K562 (cell line): ENCODE measurements at regions not wholly inside any gene's neighbourhood (a gene's known extent, or its start where the extent isn't known, plus 50 kb on each side); places are given as distances from the start of the nearest gene placed in this dataset.

ENCODE experiments used
- ATAC-seq: fragments of 200-7000 bp; cut with Tn5 transposase; 3 replicates; pipeline ENCODE4 v1.9.1; 2020; ENCODE audit warnings: moderate library complexity
- BruUV-seq: library from RNA; stranded (reverse); fragments of 400-500 nt; replicated peaks from 2 replicates; lab custom pipeline; 2021; lab: Mats Ljungman, UMichigan
- CTCF ChIA-PET: fragments of 300-600 bp; formaldehyde crosslinking; extraction: SDS; loops from one replicate; lab custom pipeline; 2021; ENCODE audit warnings: low intra/inter-chr PET ratio; lab: Yijun Ruan, JAX
- POLR2A ChIA-PET: fragments of 300-600, 350-650 bp; sonication (Branson Sonifier 250); formaldehyde crosslinking; extraction: SDS; loops from one replicate; lab custom pipeline; 2021; ENCODE audit warnings: antibody characterized with exemption, inconsistent platforms; lab: Yijun Ruan, JAX
- DNase-seq, 4 experiments: peaks; one replicate each; pipeline versions ENCODE4 v3.0.0 to v3.0.0-alpha.2; 2011 to 2018; ENCODE audit warnings: low spot score in 3 of 4, mixed read lengths in 3 of 4; ENCODE audit errors: extremely low read depth in 1 of 4
- FAIRE-seq: peaks from 2 replicates; lab custom pipeline; 2011; peaks lifted over from hg19 to GRCh38; lab: Jason Lieb, UNC
- H2AFZ ChIP-seq: 2 replicates; pipeline ENCODE4 v1.6.0; 2011; ENCODE audit warnings: low read depth, low read length, control low read depth, inconsistent platforms
- H3K27ac ChIP-seq: fragments of 200-600 bp; 3 replicates; pipeline ENCODE4 v1.8.0; 2011; ENCODE audit warnings: low read depth, mild to moderate bottlenecking, control low read depth, inconsistent platforms, low read length, moderate library complexity, mixed read lengths; ENCODE audit errors: extremely low read depth
- H3K27me3 ChIP-seq, 2 experiments: fragments of 300-600 bp in 1 of 2; 2 replicates in 1 of 2; 3 replicates in 1 of 2; pipeline versions ENCODE4 v1.6.0 to v1.8.0; 2011; ENCODE audit warnings: inconsistent platforms in 2 of 2, low read length in 2 of 2, mild to moderate bottlenecking in 1 of 2, mixed read lengths in 1 of 2, moderate library complexity in 1 of 2; ENCODE audit not compliant: control insufficient read depth in 2 of 2, insufficient read depth in 2 of 2
- H3K36me3 ChIP-seq: fragments of 300-600 bp; 3 replicates; pipeline ENCODE4 v1.8.0; 2011; ENCODE audit warnings: mild to moderate bottlenecking, low read length, inconsistent platforms; ENCODE audit not compliant: control insufficient read depth, insufficient read depth
- H3K4me1 ChIP-seq, 2 experiments: fragments of 200-600 bp in 1 of 2; replicated peaks in 1 of 2; 2 replicates in 1 of 2; 3 replicates in 1 of 2; pipeline versions ENCODE4 v1.5.1 to v1.8.0; 2011; ENCODE audit warnings: inconsistent platforms in 2 of 2, low read length in 2 of 2, mild to moderate bottlenecking in 1 of 2, mixed read lengths in 1 of 2, moderate library complexity in 1 of 2; ENCODE audit not compliant: control insufficient read depth in 2 of 2, insufficient read depth in 2 of 2
- H3K4me2 ChIP-seq: 2 replicates; pipeline ENCODE4 v1.6.1; 2011; ENCODE audit warnings: low read length, control low read depth, inconsistent platforms, mixed read lengths; ENCODE audit not compliant: insufficient read depth
- H3K4me3 ChIP-seq: fragments of 200-600 bp; sonication (generic), shearing (Covaris generic); 2 replicates; pipeline ENCODE4 v1.5.1; 2016; ENCODE audit warnings: control low read depth, inconsistent platforms
- H3K79me2 ChIP-seq: fragments of 200-600 bp; 3 replicates; pipeline ENCODE4 v1.8.0; 2011; ENCODE audit warnings: low read length, inconsistent platforms; ENCODE audit not compliant: control insufficient read depth, insufficient read depth
- H3K9ac ChIP-seq, 2 experiments: 2 replicates each; pipeline versions ENCODE4 v1.6.0 to v1.6.1; 2011; ENCODE audit warnings: low read depth in 2 of 2, low read length in 2 of 2, control low read depth in 1 of 2, inconsistent platforms in 1 of 2, mild to moderate bottlenecking in 1 of 2, mixed read lengths in 1 of 2; ENCODE audit not compliant: insufficient read depth in 1 of 2
- H3K9me1 ChIP-seq: one replicate; pipeline ENCODE4 v1.6.0; 2011; ENCODE audit warnings: inconsistent platforms, mild to moderate bottlenecking, low read length, moderate library complexity; ENCODE audit not compliant: control insufficient read depth, insufficient read depth
- H3K9me3 ChIP-seq: replicated peaks from 2 replicates; pipeline ENCODE4 v1.5.1; 2011; ENCODE audit warnings: low read depth, low read length, inconsistent platforms; ENCODE audit not compliant: control insufficient read depth, insufficient read depth
- H4K20me1 ChIP-seq: replicated peaks from 2 replicates; pipeline ENCODE4 v1.6.1; 2011; ENCODE audit warnings: low read length, inconsistent platforms, mixed read lengths; ENCODE audit not compliant: control insufficient read depth, insufficient read depth
- ADNP ChIP-seq: fragments of 200-800 bp; sonication (Bioruptor generic); IDR thresholded peaks from 2 replicates; pipeline ENCODE4 v1.6.1; 2016; ENCODE audit warnings: missing genetic modification characterization, missing compliant biosample characterization
- CHD4 ChIP-seq: fragments of 200-600 bp; sonication (generic); IDR thresholded peaks from 3 replicates; pipeline ENCODE4 v1.6.1; 2012; ENCODE audit warnings: low read depth, mild to moderate bottlenecking, mixed read lengths, low read length, inconsistent platforms; ENCODE audit not compliant: insufficient read depth, insufficient replicate concordance, poor library complexity, severe bottlenecking
- HEY1 ChIP-seq: fragments of 250-450 bp; sonication (Bioruptor Pico); IDR thresholded peaks from 2 replicates; pipeline ENCODE4 v1.5.0; 2020; ENCODE audit warnings: mild to moderate bottlenecking, moderate library complexity, borderline replicate concordance
- PTRF ChIP-seq: fragments of 450-650 bp; IDR thresholded peaks from 2 replicates; pipeline ENCODE4 v1.6.1; 2016; ENCODE audit warnings: mild to moderate bottlenecking, missing genetic modification characterization, missing compliant biosample characterization
- SIRT6 ChIP-seq: IDR thresholded peaks from one replicate; pipeline ENCODE4 v1.6.1; 2012; ENCODE audit warnings: low read depth, mild to moderate bottlenecking, control low read depth, inconsistent platforms, low read length, moderate library complexity
- SMAD2 ChIP-seq: fragments of 150-350 bp; IDR thresholded peaks from 2 replicates; pipeline ENCODE4 v1.6.1; 2014; ENCODE audit warnings: low read depth, mild to moderate bottlenecking, low read length
- SREBF1 ChIP-seq: fragments of 150-350 bp; IDR thresholded peaks from 2 replicates; pipeline ENCODE4 v1.6.1; 2014; ENCODE audit warnings: antibody characterized with exemption, low read depth, low read length, borderline replicate concordance
- WGBS: fragments of 100-300 bp; shearing (Covaris generic); methylation state at CpG from one replicate; pipeline ENCODE4 v1.1.6; 2016; ENCODE audit warnings: low coverage, mixed read lengths; ENCODE audit not compliant: insufficient coverage; ENCODE audit errors: missing lambda C conversion rate; 5-methylcytosine and 5-hydroxymethylcytosine counted together
- in situ Hi-C: fragments of 300-500 bp; cut with MboI; formaldehyde crosslinking; loops from 4 replicates; pipeline ENCODE4 v1.15.0; 2018; ENCODE audit warnings: inconsistent platforms, mixed read lengths
- intact Hi-C: fragments of 100-400 bp; cut with micrococcal nuclease; formaldehyde crosslinking; loops from 2 replicates; pipeline ENCODE4 v1.14.2; 2022
- TF ChIP-seq, protein P1 (sequence below): fragments of 250-450 bp; sonication (Bioruptor Pico); IDR thresholded peaks from 2 replicates; pipeline ENCODE4 v1.5.0; 2021; ENCODE audit warnings: mild to moderate bottlenecking, borderline replicate concordance

DNA sequence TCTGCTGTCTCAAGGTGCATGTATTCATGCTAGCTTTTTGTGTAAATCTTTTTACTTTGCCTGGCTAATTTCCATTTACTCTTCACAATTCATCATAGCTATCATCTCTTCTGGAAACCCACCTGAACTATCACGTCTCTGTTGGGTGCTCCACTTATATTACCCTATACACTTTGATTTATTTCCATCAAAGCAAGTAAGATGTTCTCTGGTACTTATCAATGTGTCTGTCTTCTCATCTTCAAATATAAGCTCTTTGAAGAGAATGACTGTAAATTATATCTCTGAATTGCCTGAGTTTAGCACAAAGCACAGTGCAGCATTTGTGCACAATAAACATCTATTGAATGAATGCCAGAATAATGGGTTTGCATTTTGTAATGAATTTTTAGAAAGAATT lies 1129.7 kb downstream of the LRFN5 start:
- FAIRE-seq (no peak), DNase-seq (no peak), ATAC-seq (no peak)
- WGBS: 0% methylated on average over 1 of the region's 1 CpG
- ChIA-PET POLR2A (no interaction called here), CTCF (no interaction called here)
- Histone ChIP-seq H3K36me3 (no peaks in the 10 kb centered on the region), H3K9me1 (no peaks in the 10 kb centered on the region), H3K27ac (no peak overlapping the region), H3K4me2 (no peak overlapping the region), H4K20me1 (no peaks in the 10 kb centered on the region), H3K27me3 (no peaks in the 10 kb centered on the region), H3K9ac (no peak overlapping the region), H3K4me1 (no peaks in the 10 kb centered on the region), H2AFZ (no peak overlapping the region), H3K9me3 (no peaks in the 10 kb centered on the region), H3K79me2 (no peaks in the 10 kb centered on the region), H3K4me3 (no peak overlapping the region)
- in situ Hi-C loops: no loop called here
- TF ChIP-seq, protein P1, sequence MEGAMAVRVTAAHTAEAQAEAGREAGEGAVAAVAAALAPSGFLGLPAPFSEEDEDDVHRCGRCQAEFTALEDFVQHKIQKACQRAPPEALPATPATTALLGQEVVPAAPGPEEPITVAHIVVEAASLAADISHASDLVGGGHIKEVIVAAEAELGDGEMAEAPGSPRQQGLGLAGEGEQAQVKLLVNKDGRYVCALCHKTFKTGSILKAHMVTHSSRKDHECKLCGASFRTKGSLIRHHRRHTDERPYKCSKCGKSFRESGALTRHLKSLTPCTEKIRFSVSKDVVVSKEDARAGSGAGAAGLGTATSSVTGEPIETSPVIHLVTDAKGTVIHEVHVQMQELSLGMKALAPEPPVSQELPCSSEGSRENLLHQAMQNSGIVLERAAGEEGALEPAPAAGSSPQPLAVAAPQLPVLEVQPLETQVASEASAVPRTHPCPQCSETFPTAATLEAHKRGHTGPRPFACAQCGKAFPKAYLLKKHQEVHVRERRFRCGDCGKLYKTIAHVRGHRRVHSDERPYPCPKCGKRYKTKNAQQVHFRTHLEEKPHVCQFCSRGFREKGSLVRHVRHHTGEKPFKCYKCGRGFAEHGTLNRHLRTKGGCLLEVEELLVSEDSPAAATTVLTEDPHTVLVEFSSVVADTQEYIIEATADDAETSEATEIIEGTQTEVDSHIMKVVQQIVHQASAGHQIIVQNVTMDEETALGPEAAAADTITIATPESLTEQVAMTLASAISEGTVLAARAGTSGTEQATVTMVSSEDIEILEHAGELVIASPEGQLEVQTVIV: no peak
- no TSS peak for BruUV-seq
- intact Hi-C loops: no loop called here

- ATAC-seq (no peak), FAIRE-seq (no peak)
Measured at GRCh38 chr14:42734041-42734440, 1127.4 kb downstream of the LRFN5 start.

More at GRCh38 chr14:42734041-42734440, 1127.4 kb downstream of the LRFN5 start:
- intact Hi-C loops (no loop called here), in situ Hi-C loops (no loop called here)
- Histone ChIP-seq H4K20me1 (no peaks in the 10 kb centered on the region), H3K4me3 (no peak overlapping the region), H3K4me2 (no peak overlapping the region), H3K9me1 (no peaks in the 10 kb centered on the region), H2AFZ (no peak overlapping the region), H3K36me3 (no peaks in the 10 kb centered on the region), H3K9me3 (no peaks in the 10 kb centered on the region), H3K9ac (no peak overlapping the region), H3K27me3 (no peaks in the 10 kb centered on the region), H3K79me2 (no peaks in the 10 kb centered on the region), H3K4me1 (no peaks in the 10 kb centered on the region), H3K27ac (no peak overlapping the region)
- no peak for DNase-seq
- CTCF ChIA-PET: no interaction called here
- TF ChIP-seq SREBF1: no peak
- TF ChIP-seq SMAD2: no peak
- TF ChIP-seq PTRF: no peak
- no peak for TF ChIP-seq SIRT6
- no peak for TF ChIP-seq HEY1 (CRISPR knock-in tag)
- no peak for TF ChIP-seq CHD4
- TF ChIP-seq ADNP (tag): no peak
- 0% methylated on average over 1 of the region's 1 CpG for WGBS
- POLR2A ChIA-PET: no interaction called here
- no TSS peak for BruUV-seq
